ENCODE measurements at regions not wholly inside any gene's neighbourhood (a gene's known extent, or its start where the extent isn't known, plus 50 kb on each side); places are given as distances from the start of the nearest gene placed in this dataset.

- H3K9me3 ChIP-seq (ENCODE audit: control insufficient read depth, low read length): no peaks in the 10 kb centered on the region
- H3K4me2 ChIP-seq (ENCODE audit: low read length): no peak overlapping the region
- no peaks in the 10 kb centered on the region for H3K4me1 ChIP-seq
- no peak for TF ChIP-seq CTCF (IDR thresholded peaks at IDR 0.05)
- no peak overlapping the region for H3K27ac ChIP-seq
- H3K4me3 ChIP-seq (ENCODE audit: low read depth, low read length): no peak overlapping the region
- no peaks in the 10 kb centered on the region for H3K79me2 ChIP-seq
- no peak overlapping the region for H3K9ac ChIP-seq
- H2AFZ ChIP-seq: no peak overlapping the region
- H3K36me3 ChIP-seq (ENCODE audit: control insufficient read depth, insufficient read depth, low read length): no peaks in the 10 kb centered on the region
- H3K27me3 ChIP-seq (ENCODE audit: control insufficient read depth, insufficient read depth, low read length): no peaks in the 10 kb centered on the region
These were observed 143.3 kb upstream of the GJB5 start for GRCh38 chr1:34611571-34611970.

GRCh38 chr1:34612091-34612827 lies 142.6 kb upstream of the GJB5 start:
- H3K4me2 ChIP-seq (ENCODE audit: low read length): no peak overlapping the region
- no peak overlapping the region for H3K4me3 ChIP-seq (ENCODE audit: low read depth, low read length)
- no peaks in the 10 kb centered on the region for H3K36me3 ChIP-seq (ENCODE audit: control insufficient read depth, insufficient read depth, low read length)
- H3K27ac ChIP-seq: no peak overlapping the region
- H3K9me3 ChIP-seq (ENCODE audit: control insufficient read depth, low read length): no peaks in the 10 kb centered on the region
- TF ChIP-seq CTCF (IDR thresholded peaks at IDR 0.05): no peak
- no peaks in the 10 kb centered on the region for H3K27me3 ChIP-seq (ENCODE audit: control insufficient read depth, insufficient read depth, low read length)
- H2AFZ ChIP-seq: no peak overlapping the region
- no peak overlapping the region for H3K9ac ChIP-seq
- no peaks in the 10 kb centered on the region for H3K79me2 ChIP-seq
- H3K4me1 ChIP-seq: no peaks in the 10 kb centered on the region

GRCh38 chr1:34617321-34618118 lies 137.3 kb upstream of the GJB5 start:
- H3K9me3 ChIP-seq (ENCODE audit: control insufficient read depth, low read length): no peaks in the 10 kb centered on the region
- no peak overlapping the region for H3K9ac ChIP-seq
- no peak overlapping the region for H3K4me2 ChIP-seq (ENCODE audit: low read length)
- H3K4me3 ChIP-seq (ENCODE audit: low read depth, low read length): no peak overlapping the region
- no peak for TF ChIP-seq CTCF (IDR thresholded peaks at IDR 0.05)
- H3K79me2 ChIP-seq: no peaks in the 10 kb centered on the region
- H3K4me1 ChIP-seq: no peaks in the 10 kb centered on the region
- H2AFZ ChIP-seq: no peak overlapping the region
- no peaks in the 10 kb centered on the region for H3K27me3 ChIP-seq (ENCODE audit: control insufficient read depth, insufficient read depth, low read length)
- no peaks in the 10 kb centered on the region for H3K36me3 ChIP-seq (ENCODE audit: control insufficient read depth, insufficient read depth, low read length)
- H3K27ac ChIP-seq: no peak overlapping the region

- Histone ChIP-seq H3K4me3 (ENCODE audit: low read depth, low read length) (no peak overlapping the region), H3K4me2 (ENCODE audit: low read length) (no peak overlapping the region), H3K9ac (no peak overlapping the region), H3K27me3 (ENCODE audit: control insufficient read depth, insufficient read depth, low read length) (no peaks in the 10 kb centered on the region), H3K79me2 (no peaks in the 10 kb centered on the region), H3K27ac (no peak overlapping the region), H3K36me3 (ENCODE audit: control insufficient read depth, insufficient read depth, low read length) (no peaks in the 10 kb centered on the region), H3K4me1 (no peaks in the 10 kb centered on the region), H3K9me3 (ENCODE audit: control insufficient read depth, low read length) (no peaks in the 10 kb centered on the region), H2AFZ (no peak overlapping the region)
- no peak for TF ChIP-seq CTCF (IDR thresholded peaks at IDR 0.05)
These were observed 136.5 kb upstream of the GJB5 start for GRCh38 chr1:34618381-34618780.

All from parathyroid adenoma (tissue), 2 donors.